Right lobe of liver (tissue), 6 donors: ENCODE measurements at regions not wholly inside any gene's neighbourhood (a gene's known extent, or its start where the extent isn't known, plus 50 kb on each side); places are given as distances from the start of the nearest gene placed in this dataset.

Experiments
- ATAC-seq, 4 donors: fragments of 200-7000 bp; cut with Tn5 transposase; one replicate each; pipeline ENCODE4 v1.9.1; 2020; ENCODE audit warnings: mild to moderate bottlenecking in 4 of 4, moderate library complexity in 4 of 4
- DNase-seq, 3 donors: peaks; one replicate each; pipeline ENCODE4 v3.0.0-alpha.2; 2020
- H3K27ac ChIP-seq, 3 donors: fragments of 200-600 bp; one replicate each; pipeline ENCODE4 v1.8.0; 2022
- H3K27me3 ChIP-seq, 2 donors: fragments of 200-600 bp; one replicate each; pipeline ENCODE4 v1.8.0; 2022
- H3K36me3 ChIP-seq, 4 donors: fragments of 200-600 bp; sonication (generic) in 1 of 4; one replicate each; pipeline versions ENCODE4 v1.5.1 to v1.8.0; 2017 to 2022; ENCODE audit warnings: control low read depth in 1 of 4
- H3K4me1 ChIP-seq, 4 donors: fragments of 200-600 bp; sonication (generic) in 1 of 4; one replicate each; pipeline versions ENCODE4 v1.5.1 to v1.8.0; 2017 to 2022; ENCODE audit warnings: control low read depth in 1 of 4
- H3K4me3 ChIP-seq, 3 donors: fragments of 200-600 bp; one replicate each; pipeline ENCODE4 v1.8.0; 2022
- H3K9me3 ChIP-seq, 4 donors: fragments of 200-600 bp; sonication (generic) in 1 of 4; one replicate each; pipeline versions ENCODE4 v1.5.1 to v1.8.0; 2017 to 2022; ENCODE audit warnings: control low read depth in 1 of 4
- CTCF ChIP-seq, 4 donors: fragments of 200-600 bp in 3 of 4; fragments of 450-650 bp in 1 of 4; IDR thresholded peaks; one replicate each; pipeline versions ENCODE4 v1.5.1 to v1.8.0; 2016 to 2022; ENCODE audit warnings: antibody characterized with exemption in 4 of 4, mild to moderate bottlenecking in 2 of 4
- POLR2A ChIP-seq: fragments of 450-650 bp; IDR thresholded peaks from one replicate; pipeline ENCODE4 v1.6.1; 2017; ENCODE audit warnings: antibody characterized with exemption, mild to moderate bottlenecking
- WGBS: methylation state at CpG from one replicate; pipeline ENCODE4 v1.1.6; 2018; ENCODE audit warnings: low coverage, low lambda C conversion rate; ENCODE audit not compliant: insufficient coverage; ENCODE audit errors: missing lambda C conversion rate; 5-methylcytosine and 5-hydroxymethylcytosine counted together
- intact Hi-C, 2 donors: fragments of 100-400 bp; cut with DNase I; formaldehyde crosslinking; loops; one replicate each; pipeline versions ENCODE4 v1.11.2 to v1.14.1; 2022
- donor health status: DM: no; HTN: yes; CAD: no.
- donor health status: DM: no; HTN: no; CAD: no.
- donor health status: DM: no; HTN: no; CAD: no.
- donor health status: DM: no; HTN: yes; CAD: no.
- donor health status: DM: no; HTN: yes; CAD: no.

- no peaks in the 10 kb centered on the region for H3K4me1 ChIP-seq
- intact Hi-C loops, result no loop called here
- H3K9me3 ChIP-seq, result no peaks in the 10 kb centered on the region
- TF ChIP-seq CTCF (IDR thresholded peaks at IDR 0.05) (no peak), POLR2A (no peak)
- WGBS, result 65% methylated on average over 1 of the region's 1 CpG
- ATAC-seq (peak; percentile 33 to 63 (median 51)), DNase-seq (no peak)
- no peak overlapping the region for H3K4me3 ChIP-seq
- H3K36me3 ChIP-seq, result no peaks in the 10 kb centered on the region
- no peaks in the 10 kb centered on the region for H3K27me3 ChIP-seq
- peak overlapping the region in 1 of 3 donors; percentile 6 for H3K27ac ChIP-seq
Observed at GRCh38 chr18:56468396-56468795, 170.0 kb downstream of the TXNL1 start.

- H3K27me3 ChIP-seq, result no peaks in the 10 kb centered on the region
- 50% methylated on average over 1 of the region's 1 CpG for WGBS
- H3K27ac ChIP-seq, result no peak overlapping the region
- intact Hi-C loops, result no loop called here
- no peak overlapping the region for H3K4me3 ChIP-seq
- no peaks in the 10 kb centered on the region for H3K9me3 ChIP-seq
- DNase-seq (no peak), ATAC-seq (no peak)
- TF ChIP-seq POLR2A, result no peak
- no peak for TF ChIP-seq CTCF (IDR thresholded peaks at IDR 0.05)
- H3K36me3 ChIP-seq, result no peaks in the 10 kb centered on the region
- no peaks in the 10 kb centered on the region for H3K4me1 ChIP-seq
Observed at GRCh38 chr18:56462276-56462675, 176.1 kb downstream of the TXNL1 start.

GRCh38 chr18:56461151-56461550 is 177.2 kb downstream of the TXNL1 start:
- TF ChIP-seq CTCF (IDR thresholded peaks at IDR 0.05) (no peak), POLR2A (no peak)
- DNase-seq (no peak), ATAC-seq (no peak)
- no peaks in the 10 kb centered on the region for H3K36me3 ChIP-seq
- no peak overlapping the region for H3K4me3 ChIP-seq
- H3K27ac ChIP-seq, result no peak overlapping the region
- H3K9me3 ChIP-seq, result no peaks in the 10 kb centered on the region
- H3K27me3 ChIP-seq, result no peaks in the 10 kb centered on the region
- intact Hi-C loops, result no loop called here
- 50% methylated on average over 1 of the region's 1 CpG for WGBS
- no peaks in the 10 kb centered on the region for H3K4me1 ChIP-seq

- H3K4me3 ChIP-seq, result no peak overlapping the region
- intact Hi-C loops, result no loop called here
- H3K36me3 ChIP-seq, result no peaks in the 10 kb centered on the region
- H3K27me3 ChIP-seq, result no peaks in the 10 kb centered on the region
- ATAC-seq, result peak in 3 of 4 donors; percentile 25 to 39 (median 29)
- H3K4me1 ChIP-seq, result no peaks in the 10 kb centered on the region
- DNase-seq, result no peak
- 38% methylated on average over 3 of the region's 3 CpGs for WGBS
- peak overlapping the region in 1 of 3 donors; percentile 29 for H3K27ac ChIP-seq
- TF ChIP-seq CTCF (IDR thresholded peaks at IDR 0.05), result no peak
- H3K9me3 ChIP-seq, result no peaks in the 10 kb centered on the region
Observed at GRCh38 chr18:56460581-56460980, 177.8 kb downstream of the TXNL1 start.
